H1 (cell line): ENCODE measurements at regions not wholly inside any gene's neighbourhood (a gene's known extent, or its start where the extent isn't known, plus 50 kb on each side); places are given as distances from the start of the nearest gene placed in this dataset.
"Not testable (repeated sequence)": the region's sequence is repeated elsewhere in the genome, so short reads cannot be mapped to it uniquely, and the experiment has no call there.

ENCODE experiments used
- CTBP2 ChIP-seq: IDR thresholded peaks from 2 replicates; pipeline ENCODE4 v1.7.0; 2011; ENCODE audit warnings: borderline replicate concordance, mild to moderate bottlenecking, moderate library complexity, mixed read lengths, low read length; ENCODE audit not compliant: insufficient read depth, insufficient read length
- FOSL1 ChIP-seq: IDR thresholded peaks from 2 replicates; pipeline ENCODE4 v1.6.1; 2011; ENCODE audit warnings: mild to moderate bottlenecking, low read depth, low read length, moderate library complexity; ENCODE audit not compliant: insufficient read depth
- RNF2 ChIP-seq: fragments of 200-900, 300-1000 bp; sonication (generic); IDR thresholded peaks from 2 replicates; pipeline ENCODE4 v1.7.1; 2016; ENCODE audit warnings: borderline replicate concordance, low read depth, mild to moderate bottlenecking, antibody characterized with exemption, low read length; ENCODE audit not compliant: poor library complexity, severe bottlenecking; ENCODE audit errors: missing control alignments
- SIN3A ChIP-seq, 2 experiments: IDR thresholded peaks in 1 of 2; conservative IDR thresholded peaks in 1 of 2; 2 replicates each; pipeline ENCODE4 v1.6.1; 2011 to 2012; ENCODE audit warnings: low read length in 2 of 2, improper control_type of control experiment in 1 of 2, low read depth in 1 of 2, mild to moderate bottlenecking in 1 of 2

- not testable (repeated sequence) for TF ChIP-seq CTBP2; RNF2; SIN3A (conservative IDR thresholded peaks at IDR 0.05 in 1 of 2, IDR thresholded peaks at IDR 0.05 in 1 of 2; ENCODE audit: low read depth in 1 of 2, low read length in 2 of 2); FOSL1
Measured at GRCh38 chr4:75253094-75253493, 261.1 kb downstream of the RCHY1 start.
